HEK293 (cell line): ENCODE measurements at regions not wholly inside any gene's neighbourhood (a gene's known extent, or its start where the extent isn't known, plus 50 kb on each side); places are given as distances from the start of the nearest gene placed in this dataset.

Source experiments
- CTCF ChIA-PET: fragments of 350-600 bp; formaldehyde crosslinking; extraction: SDS; loops from one replicate; lab custom pipeline; 2021; ENCODE audit warnings: antibody characterized with exemption; lab: Yijun Ruan, JAX
- POLR2A ChIA-PET: fragments of 300-600 bp; formaldehyde crosslinking; extraction: SDS; loops from one replicate; lab custom pipeline; 2020; ENCODE audit warnings: antibody characterized with exemption, inconsistent platforms; lab: Yijun Ruan, JAX
- H3K27ac ChIP-seq: fragments of 200-500 bp; sonication (Bioruptor generic); 2 replicates; pipeline ENCODE4 v1.5.1; 2014; ENCODE audit warnings: low read depth, low read length, control low read depth, inconsistent platforms; ENCODE audit errors: extremely low read depth
- H3K36me3 ChIP-seq, 2 experiments: fragments of 200-500 bp in 1 of 2; sonication (Bioruptor generic) in 1 of 2; 1 replicate in 1 of 2; 2 replicates in 1 of 2; pipeline ENCODE4 v1.5.1; 2014 to 2017; ENCODE audit warnings: inconsistent platforms in 2 of 2, low read length in 2 of 2; ENCODE audit not compliant: control insufficient read depth in 2 of 2, insufficient read depth in 1 of 2
- H3K4me1 ChIP-seq: fragments of 200-500 bp; sonication (Bioruptor generic); 2 replicates; pipeline ENCODE4 v1.5.1; 2014; ENCODE audit warnings: mild to moderate bottlenecking, low read length, inconsistent platforms; ENCODE audit not compliant: control insufficient read depth, insufficient read depth
- H3K4me3 ChIP-seq: 2 replicates; pipeline ENCODE4 v1.5.1; 2011; ENCODE audit warnings: low read depth, mild to moderate bottlenecking, control low read depth, low read length, moderate library complexity
- H3K9me3 ChIP-seq: fragments of 200-500 bp; sonication (Bioruptor generic); 2 replicates; pipeline ENCODE4 v1.5.1; 2014; ENCODE audit warnings: low read depth, low read length, inconsistent platforms; ENCODE audit not compliant: control insufficient read depth, insufficient read depth
- ELK4 ChIP-seq: IDR thresholded peaks from 2 replicates; pipeline ENCODE4 v1.6.1; 2011; ENCODE audit warnings: mild to moderate bottlenecking, low read depth, low read length, borderline replicate concordance
- HOXA7 ChIP-seq: sonication (generic); formaldehyde crosslinking; IDR thresholded peaks from 2 replicates; pipeline ENCODE4 v1.8.1; 2022; ENCODE audit warnings: missing genetic modification reagents, borderline replicate concordance
- OVOL3 ChIP-seq: fragments of 450-650 bp; formaldehyde crosslinking; IDR thresholded peaks from 2 replicates; pipeline ENCODE4 v1.5.1; 2016; ENCODE audit warnings: missing biosample characterization, missing genetic modification characterization
- REST ChIP-seq: fragments of 450-650 bp; formaldehyde crosslinking; IDR thresholded peaks from 2 replicates; pipeline ENCODE4 v1.5.1; 2016; ENCODE audit warnings: missing biosample characterization, missing genetic modification characterization
- ZBTB11 ChIP-seq: fragments of 450-650 bp; formaldehyde crosslinking; conservative IDR thresholded peaks from 2 replicates; pipeline ENCODE4 v1.5.1; 2016; ENCODE audit warnings: low read depth, missing biosample characterization, missing genetic modification characterization
- ZBTB8A ChIP-seq: fragments of 450-650 bp; formaldehyde crosslinking; IDR thresholded peaks from 2 replicates; pipeline ENCODE4 v1.5.1; 2016; ENCODE audit warnings: missing biosample characterization, missing genetic modification characterization
- ZNF121 ChIP-seq: fragments of 450-650 bp; formaldehyde crosslinking; IDR thresholded peaks from 2 replicates; pipeline ENCODE4 v1.5.1; 2016; ENCODE audit warnings: missing biosample characterization, missing genetic modification characterization
- ZNF140 ChIP-seq: fragments of 450-650 bp; formaldehyde crosslinking; IDR thresholded peaks from 2 replicates; pipeline ENCODE4 v1.5.1; 2016; ENCODE audit warnings: missing biosample characterization, missing genetic modification characterization
- ZNF335 ChIP-seq: fragments of 450-650 bp; formaldehyde crosslinking; conservative IDR thresholded peaks from 2 replicates; pipeline ENCODE4 v1.5.1; 2016; ENCODE audit warnings: missing biosample characterization, missing genetic modification characterization
- ZNF391 ChIP-seq: fragments of 450-650 bp; formaldehyde crosslinking; IDR thresholded peaks from 2 replicates; pipeline ENCODE4 v1.5.1; 2016; ENCODE audit warnings: low read depth, missing biosample characterization, missing genetic modification characterization, borderline replicate concordance
- ZNF394 ChIP-seq: fragments of 450-650 bp; formaldehyde crosslinking; IDR thresholded peaks from 2 replicates; pipeline ENCODE4 v1.5.1; 2016; ENCODE audit warnings: missing biosample characterization, missing genetic modification characterization, mild to moderate bottlenecking, moderate library complexity, borderline replicate concordance
- ZNF416 ChIP-seq: fragments of 450-650 bp; formaldehyde crosslinking; IDR thresholded peaks from 2 replicates; pipeline ENCODE4 v1.5.1; 2016; ENCODE audit warnings: missing biosample characterization, missing genetic modification characterization
- ZNF426 ChIP-seq: fragments of 450-650 bp; formaldehyde crosslinking; IDR thresholded peaks from 2 replicates; pipeline ENCODE4 v1.5.1; 2017; ENCODE audit warnings: missing biosample characterization, missing genetic modification characterization, mild to moderate bottlenecking, inconsistent platforms, moderate library complexity
- ZNF433 ChIP-seq: fragments of 450-650 bp; formaldehyde crosslinking; IDR thresholded peaks from 2 replicates; pipeline ENCODE4 v1.5.1; 2016; ENCODE audit warnings: missing biosample characterization, missing genetic modification characterization, low read depth
- ZNF510 ChIP-seq: fragments of 450-650 bp; formaldehyde crosslinking; IDR thresholded peaks from 2 replicates; pipeline ENCODE4 v1.5.1; 2018; ENCODE audit warnings: mild to moderate bottlenecking, missing genetic modification characterization, missing biosample characterization; ENCODE audit not compliant: insufficient replicate concordance
- ZNF530 ChIP-seq: fragments of 450-650 bp; formaldehyde crosslinking; IDR thresholded peaks from 2 replicates; pipeline ENCODE4 v1.5.1; 2016; ENCODE audit warnings: low read depth, missing biosample characterization, missing genetic modification characterization
- ZNF555 ChIP-seq: fragments of 450-650 bp; formaldehyde crosslinking; conservative IDR thresholded peaks from 2 replicates; pipeline ENCODE4 v1.5.1; 2017; ENCODE audit warnings: missing biosample characterization, mild to moderate bottlenecking, missing genetic modification characterization, inconsistent platforms
- ZNF580 ChIP-seq: fragments of 450-650 bp; formaldehyde crosslinking; IDR thresholded peaks from 2 replicates; pipeline ENCODE4 v1.5.1; 2016; ENCODE audit warnings: missing biosample characterization, missing genetic modification characterization
- ZNF585B ChIP-seq: fragments of 450-650 bp; formaldehyde crosslinking; IDR thresholded peaks from 2 replicates; pipeline ENCODE4 v1.5.1; 2016; ENCODE audit warnings: missing biosample characterization, missing genetic modification characterization
- ZNF624 ChIP-seq: fragments of 450-650 bp; formaldehyde crosslinking; IDR thresholded peaks from 2 replicates; pipeline ENCODE4 v1.5.1; 2017; ENCODE audit warnings: missing biosample characterization, missing genetic modification characterization
- ZNF654 ChIP-seq: fragments of 450-650 bp; formaldehyde crosslinking; IDR thresholded peaks from 2 replicates; pipeline ENCODE4 v1.5.1; 2016; ENCODE audit warnings: low read depth, missing biosample characterization, missing genetic modification characterization
- ZNF664 ChIP-seq: fragments of 450-650 bp; formaldehyde crosslinking; IDR thresholded peaks from 2 replicates; pipeline ENCODE4 v1.5.1; 2016; ENCODE audit warnings: missing biosample characterization, missing genetic modification characterization
- ZNF785 ChIP-seq: fragments of 450-650 bp; formaldehyde crosslinking; IDR thresholded peaks from 2 replicates; pipeline ENCODE4 v1.5.1; 2016; ENCODE audit warnings: missing biosample characterization, missing genetic modification characterization
- ZNF837 ChIP-seq: fragments of 450-650 bp; formaldehyde crosslinking; IDR thresholded peaks from 2 replicates; pipeline ENCODE4 v1.5.1; 2016; ENCODE audit warnings: missing biosample characterization, missing genetic modification characterization
- TF ChIP-seq, protein P1 (sequence below): fragments of 450-650 bp; formaldehyde crosslinking; IDR thresholded peaks from 2 replicates; pipeline ENCODE4 v1.5.1; 2016; ENCODE audit warnings: missing biosample characterization, missing genetic modification characterization

DNA sequence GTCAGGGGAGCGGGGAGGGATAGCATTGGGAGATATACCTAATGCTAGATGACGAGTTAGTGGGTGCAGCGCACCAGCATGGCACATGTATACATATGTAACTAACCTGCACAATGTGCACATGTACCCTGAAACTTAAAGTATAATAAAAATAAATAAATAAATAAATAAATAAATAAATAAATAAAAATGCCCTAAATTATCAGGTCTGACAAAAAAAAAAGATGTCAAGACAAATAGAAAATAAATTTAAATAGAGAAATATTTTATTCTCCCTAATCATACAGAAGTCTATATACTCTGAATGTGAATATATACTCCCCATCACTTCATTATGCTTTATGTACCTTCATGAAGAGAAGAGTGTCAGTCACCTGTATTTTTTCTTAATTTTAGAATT lies 420.0 kb upstream of the PTCHD4 start (continued):
- TF ChIP-seq ZBTB11 (tag by site-specific recombination) (peak; percentile 61), ZNF433 (tag by site-specific recombination) (0 out of 2 replicates have a peak, but pooled peaks have one; percentile 33), ZBTB8A (tag by site-specific recombination) (peak; percentile 40; the same call in 1 of the 2 replicates), ZNF426 (tag by site-specific recombination) (peak; percentile 53), ZNF394 (tag by site-specific recombination) (peak; percentile 71; the same call in 1 of the 2 replicates), ZNF555 (tag by site-specific recombination) (peak; percentile 50), ZNF654 (peak; percentile 21; the same call in 1 of the 2 replicates), REST (tag by site-specific recombination) (peak; percentile 32; the same call in 1 of the 2 replicates), ZNF140 (tag by site-specific recombination) (peak; percentile 50; the same call in 1 of the 2 replicates), ZNF510 (tag by site-specific recombination) (peak; percentile 13)

- H3K4me3 ChIP-seq: no peak overlapping the region
- TF ChIP-seq ZNF624 (no peak), ZNF785 (tag by site-specific recombination) (no peak), ZNF335 (no peak), HOXA7 (CRISPR knock-in tag) (no peak), OVOL3 (tag by site-specific recombination) (no peak)
- TF ChIP-seq, all 188 proteins: peak for 0
- POLR2A ChIA-PET: interaction anchor here (1.0 kb wide), 1 partner anchor 10 kb away, joined by 3 read pairs; no protein-coding TSS in a partner anchor
- H3K36me3 ChIP-seq: no peaks in the 10 kb centered on the region
- H3K27ac ChIP-seq: no peak overlapping the region
- CTCF ChIA-PET: no interaction called here
- no peaks in the 10 kb centered on the region for H3K4me1 ChIP-seq
- no peaks in the 10 kb centered on the region for H3K9me3 ChIP-seq
Measured at GRCh38 chr6:48525849-48526248, 414.9 kb upstream of the PTCHD4 start.

DNA sequence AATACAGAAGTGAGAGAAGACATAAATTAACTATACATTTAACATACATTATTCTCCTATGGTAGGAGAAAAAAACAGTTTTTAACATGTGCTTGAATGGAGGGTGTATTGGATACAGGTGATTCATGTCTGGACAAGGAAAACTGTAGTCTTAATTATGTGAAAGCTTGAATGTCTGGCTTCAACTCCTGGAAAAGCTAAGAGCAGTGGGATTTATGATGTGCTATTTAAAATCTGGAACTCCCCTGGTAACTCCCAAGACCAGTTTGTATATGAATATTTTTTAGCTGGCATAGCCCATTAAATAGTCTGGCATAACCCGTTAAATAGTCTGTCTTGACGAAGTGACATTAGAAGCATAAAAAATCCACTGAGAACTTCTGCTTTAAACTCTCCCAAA lies 410.0 kb upstream of the PTCHD4 start:
- no peak overlapping the region for H3K4me3 ChIP-seq
- H3K27ac ChIP-seq: no peak overlapping the region
- no peaks in the 10 kb centered on the region for H3K9me3 ChIP-seq
- CTCF ChIA-PET: no interaction called here
- no peaks in the 10 kb centered on the region for H3K36me3 ChIP-seq
- H3K4me1 ChIP-seq: no peaks in the 10 kb centered on the region
- POLR2A ChIA-PET: no interaction called here
- no peak for TF ChIP-seq ZNF416 (tag by site-specific recombination)
- TF ChIP-seq ZNF585B: no peak
- TF ChIP-seq ZNF580 (tag by site-specific recombination): no peak
- TF ChIP-seq ZNF121 (tag by site-specific recombination): no peak
- no peak for TF ChIP-seq ZNF837
- no peak for TF ChIP-seq ELK4
- TF ChIP-seq ZNF391 (tag by site-specific recombination): no peak
- no peak for TF ChIP-seq ZNF530
- no peak for TF ChIP-seq ZNF664 (tag by site-specific recombination)
- TF ChIP-seq, protein P1, sequence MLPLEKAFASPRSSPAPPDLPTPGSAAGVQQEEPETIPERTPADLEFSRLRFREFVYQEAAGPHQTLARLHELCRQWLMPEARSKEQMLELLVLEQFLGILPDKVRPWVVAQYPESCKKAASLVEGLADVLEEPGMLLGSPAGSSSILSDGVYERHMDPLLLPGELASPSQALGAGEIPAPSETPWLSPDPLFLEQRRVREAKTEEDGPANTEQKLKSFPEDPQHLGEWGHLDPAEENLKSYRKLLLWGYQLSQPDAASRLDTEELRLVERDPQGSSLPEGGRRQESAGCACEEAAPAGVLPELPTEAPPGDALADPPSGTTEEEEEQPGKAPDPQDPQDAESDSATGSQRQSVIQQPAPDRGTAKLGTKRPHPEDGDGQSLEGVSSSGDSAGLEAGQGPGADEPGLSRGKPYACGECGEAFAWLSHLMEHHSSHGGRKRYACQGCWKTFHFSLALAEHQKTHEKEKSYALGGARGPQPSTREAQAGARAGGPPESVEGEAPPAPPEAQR (tag by site-specific recombination): no peak
